ENCODE measurements at regions not wholly inside any gene's neighbourhood (a gene's known extent, or its start where the extent isn't known, plus 50 kb on each side); places are given as distances from the start of the nearest gene placed in this dataset.

DNA sequence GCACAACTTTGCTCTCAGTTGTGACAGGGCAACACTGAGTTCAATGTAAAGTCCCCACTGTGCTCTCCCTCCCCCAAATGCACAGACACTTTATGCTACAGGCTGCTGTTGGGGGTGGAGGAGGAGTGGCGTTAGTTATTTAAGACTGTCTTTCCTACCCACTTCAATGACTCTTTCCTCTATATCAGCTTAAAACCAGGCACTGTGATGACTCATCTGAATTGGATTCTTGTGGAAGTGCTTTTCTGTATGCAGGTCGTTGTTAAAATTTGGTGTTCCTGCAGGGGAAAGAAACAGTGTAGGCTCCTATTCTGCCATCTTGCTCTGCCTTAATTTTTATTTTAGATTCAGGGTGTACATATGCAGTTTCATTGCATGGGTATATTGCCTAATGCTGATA lies 1157.2 kb upstream of the ADGRL3 start:
- H3K79me2 ChIP-seq (ENCODE audit: insufficient read depth, low read length): no peaks in the 10 kb centered on the region
- H3K36me3 ChIP-seq (ENCODE audit: insufficient read depth, low read length): no peaks in the 10 kb centered on the region
- H3K27me3 ChIP-seq (ENCODE audit: insufficient read depth, low read length, poor library complexity, severe bottlenecking): no peaks in the 10 kb centered on the region
- H2AFZ ChIP-seq (ENCODE audit: low read length): no peak overlapping the region
- no peaks in the 10 kb centered on the region for H3K9me3 ChIP-seq (ENCODE audit: insufficient read depth, low read depth, low read length)
- H3F3A ChIP-seq (ENCODE audit: low read depth): no peaks in the 10 kb centered on the region
- no peak overlapping the region for H3K9ac ChIP-seq (ENCODE audit: low read depth, low read length, poor library complexity, severe bottlenecking)
- H3K4me2 ChIP-seq (ENCODE audit: low read depth, low read length, poor library complexity, severe bottlenecking): no peak overlapping the region
- no peaks in the 10 kb centered on the region for H3K9me2 ChIP-seq (replicated peaks; ENCODE audit: low read depth, low read length)
- no peaks in the 10 kb centered on the region for H3K4me1 ChIP-seq (ENCODE audit: insufficient read depth, low read length, poor library complexity, severe bottlenecking)
- no peaks in the 10 kb centered on the region for H4K20me1 ChIP-seq (ENCODE audit: insufficient read depth, low read length, poor library complexity, severe bottlenecking)
- TF ChIP-seq CTCF (conservative IDR thresholded peaks at IDR 0.05; ENCODE audit: low read length) (no peak), EZH2phosphoT487 (IDR thresholded peaks at IDR 0.05; ENCODE audit: borderline replicate concordance) (no peak)
- no peak overlapping the region for H3K4me3 ChIP-seq (ENCODE audit: low read length, poor library complexity, severe bottlenecking)

DNA sequence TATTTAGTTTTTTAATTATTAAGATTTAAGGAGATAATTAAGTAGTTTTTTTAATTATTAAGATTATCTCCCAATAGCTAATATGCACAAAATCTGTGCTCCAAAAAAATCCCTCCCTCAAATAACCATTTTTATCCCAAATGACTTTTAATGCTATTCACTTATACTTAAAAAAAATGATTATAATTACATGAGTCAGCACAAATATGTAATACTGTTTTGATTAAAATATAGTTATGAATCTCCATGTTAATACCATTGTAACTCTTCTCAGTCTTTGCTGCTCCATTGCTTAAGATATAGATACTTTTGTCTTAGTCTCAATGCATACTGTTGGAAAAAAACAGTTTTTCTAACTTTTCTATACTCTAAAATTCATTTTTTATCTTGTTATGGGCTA lies 1121.1 kb upstream of the ADGRL3 start:
- H3K4me1 ChIP-seq (ENCODE audit: insufficient read depth, low read length, poor library complexity, severe bottlenecking): no peaks in the 10 kb centered on the region
- no peak overlapping the region for H3K4me2 ChIP-seq (ENCODE audit: low read depth, low read length, poor library complexity, severe bottlenecking)

GRCh38 chr4:60081839-60082238 lies 1118.3 kb upstream of the ADGRL3 start:
- H2AFZ ChIP-seq (ENCODE audit: low read length): no peak overlapping the region
- H3K79me2 ChIP-seq (ENCODE audit: insufficient read depth, low read length): no peaks in the 10 kb centered on the region
- no peak overlapping the region for H3K4me3 ChIP-seq (ENCODE audit: low read length, poor library complexity, severe bottlenecking)

More for the DNA sequence above, 1121.1 kb upstream of the ADGRL3 start:
- TF ChIP-seq CTCF (conservative IDR thresholded peaks at IDR 0.05; ENCODE audit: low read length): no peak
- TF ChIP-seq EZH2phosphoT487 (IDR thresholded peaks at IDR 0.05; ENCODE audit: borderline replicate concordance): no peak
- no peak overlapping the region for H3K9ac ChIP-seq (ENCODE audit: low read depth, low read length, poor library complexity, severe bottlenecking)
- H4K20me1 ChIP-seq (ENCODE audit: insufficient read depth, low read length, poor library complexity, severe bottlenecking): no peaks in the 10 kb centered on the region
- no peak overlapping the region for H3K4me3 ChIP-seq (ENCODE audit: low read length, poor library complexity, severe bottlenecking)
- H3K79me2 ChIP-seq (ENCODE audit: insufficient read depth, low read length): no peaks in the 10 kb centered on the region
- no peaks in the 10 kb centered on the region for H3K9me3 ChIP-seq (ENCODE audit: insufficient read depth, low read depth, low read length)
- H3K9me2 ChIP-seq (replicated peaks; ENCODE audit: low read depth, low read length): no peaks in the 10 kb centered on the region
- no peaks in the 10 kb centered on the region for H3F3A ChIP-seq (ENCODE audit: low read depth)
- no peaks in the 10 kb centered on the region for H3K36me3 ChIP-seq (ENCODE audit: insufficient read depth, low read length)
- H2AFZ ChIP-seq (ENCODE audit: low read length): no peak overlapping the region
- H3K27me3 ChIP-seq (ENCODE audit: insufficient read depth, low read length, poor library complexity, severe bottlenecking): no peaks in the 10 kb centered on the region

More at GRCh38 chr4:60081839-60082238, 1118.3 kb upstream of the ADGRL3 start:
- no peak overlapping the region for H3K9ac ChIP-seq (ENCODE audit: low read depth, low read length, poor library complexity, severe bottlenecking)
- no peaks in the 10 kb centered on the region for H3F3A ChIP-seq (ENCODE audit: low read depth)
- no peak overlapping the region for H3K4me2 ChIP-seq (ENCODE audit: low read depth, low read length, poor library complexity, severe bottlenecking)
- no peaks in the 10 kb centered on the region for H4K20me1 ChIP-seq (ENCODE audit: insufficient read depth, low read length, poor library complexity, severe bottlenecking)
- TF ChIP-seq CTCF (conservative IDR thresholded peaks at IDR 0.05; ENCODE audit: low read length) (no peak), EZH2phosphoT487 (IDR thresholded peaks at IDR 0.05; ENCODE audit: borderline replicate concordance) (no peak)
- no peaks in the 10 kb centered on the region for H3K9me2 ChIP-seq (replicated peaks; ENCODE audit: low read depth, low read length)
- no peaks in the 10 kb centered on the region for H3K36me3 ChIP-seq (ENCODE audit: insufficient read depth, low read length)
- no peaks in the 10 kb centered on the region for H3K9me3 ChIP-seq (ENCODE audit: insufficient read depth, low read depth, low read length)
- no peaks in the 10 kb centered on the region for H3K27me3 ChIP-seq (ENCODE audit: insufficient read depth, low read length, poor library complexity, severe bottlenecking)
- H3K4me1 ChIP-seq (ENCODE audit: insufficient read depth, low read length, poor library complexity, severe bottlenecking): no peaks in the 10 kb centered on the region
